SK-N-SH (cell line): ENCODE measurements at regions not wholly inside any gene's neighbourhood (a gene's known extent, or its start where the extent isn't known, plus 50 kb on each side); places are given as distances from the start of the nearest gene placed in this dataset.

Source experiments
- EP300 ChIP-seq, 2 experiments: IDR thresholded peaks; 2 replicates each; pipeline versions ENCODE4 v1.4.0 to v1.6.1; 2012; ENCODE audit warnings: borderline replicate concordance in 1 of 2, low read depth in 1 of 2, low read length in 1 of 2
- EZH2phosphoT487 ChIP-seq: fragments of 200-600 bp; sonication (generic); IDR thresholded peaks from 2 replicates; pipeline ENCODE4 v1.6.1; 2017; ENCODE audit warnings: low read depth, mixed run types, mild to moderate bottlenecking, antibody characterized with exemption, moderate library complexity, borderline replicate concordance
- GABPA ChIP-seq: IDR thresholded peaks from 2 replicates; pipeline ENCODE4 v1.4.0; 2012; ENCODE audit warnings: low read depth, mild to moderate bottlenecking
- NFIC ChIP-seq: IDR thresholded peaks from 2 replicates; pipeline ENCODE4 v1.4.0; 2012; ENCODE audit warnings: borderline replicate concordance
- RAD21 ChIP-seq: IDR thresholded peaks from 2 replicates; pipeline ENCODE4 v1.6.1; 2012; ENCODE audit warnings: mild to moderate bottlenecking, low read length
- RFX5 ChIP-seq: IDR thresholded peaks from 2 replicates; pipeline ENCODE4 v1.6.1; 2012; ENCODE audit warnings: mild to moderate bottlenecking, improper control_type of control experiment, low read length
- SIN3A ChIP-seq: IDR thresholded peaks from 2 replicates; pipeline ENCODE4 v1.6.1; 2012; ENCODE audit warnings: low read depth, mild to moderate bottlenecking, low read length, moderate library complexity, borderline replicate concordance
- TAF1 ChIP-seq: IDR thresholded peaks from 2 replicates; pipeline ENCODE4 v1.6.1; 2012; ENCODE audit warnings: low read depth, mild to moderate bottlenecking, low read length, moderate library complexity, borderline replicate concordance
- TCF12 ChIP-seq: IDR thresholded peaks from 2 replicates; pipeline ENCODE4 v1.4.0; 2012
- TF ChIP-seq, protein P1 (sequence below): fragments of 200-600 bp; sonication (generic); IDR thresholded peaks from 2 replicates; pipeline ENCODE4 v1.6.1; 2017; ENCODE audit warnings: antibody characterized with exemption, mild to moderate bottlenecking, moderate library complexity
- TF ChIP-seq, protein P2 (sequence below): fragments of 150-350 bp; IDR thresholded peaks from 2 replicates; pipeline ENCODE4 v1.6.1; 2017; ENCODE audit warnings: antibody characterized with exemption, low read length, low read depth, borderline replicate concordance
- TF ChIP-seq, protein P3 (sequence below): IDR thresholded peaks from 2 replicates; pipeline ENCODE4 v1.4.0; 2012; ENCODE audit warnings: low read depth, borderline replicate concordance
- TF ChIP-seq, protein P4 (sequence below): IDR thresholded peaks from 2 replicates; pipeline ENCODE4 v1.4.0; 2012; ENCODE audit warnings: low read depth
- TF ChIP-seq, protein P5 (sequence below): IDR thresholded peaks from 2 replicates; pipeline ENCODE4 v1.6.1; 2012; ENCODE audit warnings: mild to moderate bottlenecking, low read depth, low read length, moderate library complexity

DNA sequence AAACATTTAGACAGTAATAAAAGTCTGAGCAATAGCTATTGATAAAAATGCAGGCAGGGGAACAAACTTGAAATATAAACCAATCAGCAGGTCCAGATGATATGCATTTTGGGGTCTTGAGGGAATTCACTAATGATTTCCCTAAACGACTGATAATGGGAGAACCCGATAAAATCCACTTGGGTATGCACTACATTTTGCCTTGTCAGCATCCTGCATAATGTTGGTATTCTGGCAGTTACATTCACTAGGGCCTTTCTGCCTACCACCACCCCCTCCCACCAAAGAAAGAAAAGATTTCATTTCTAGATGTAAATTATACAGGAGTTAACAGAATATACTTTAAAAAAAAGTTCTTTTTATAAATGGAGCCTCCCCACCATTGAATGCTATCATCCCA, 63.5 kb upstream of the IL1RAPL2 start:
- TF ChIP-seq, protein P1, sequence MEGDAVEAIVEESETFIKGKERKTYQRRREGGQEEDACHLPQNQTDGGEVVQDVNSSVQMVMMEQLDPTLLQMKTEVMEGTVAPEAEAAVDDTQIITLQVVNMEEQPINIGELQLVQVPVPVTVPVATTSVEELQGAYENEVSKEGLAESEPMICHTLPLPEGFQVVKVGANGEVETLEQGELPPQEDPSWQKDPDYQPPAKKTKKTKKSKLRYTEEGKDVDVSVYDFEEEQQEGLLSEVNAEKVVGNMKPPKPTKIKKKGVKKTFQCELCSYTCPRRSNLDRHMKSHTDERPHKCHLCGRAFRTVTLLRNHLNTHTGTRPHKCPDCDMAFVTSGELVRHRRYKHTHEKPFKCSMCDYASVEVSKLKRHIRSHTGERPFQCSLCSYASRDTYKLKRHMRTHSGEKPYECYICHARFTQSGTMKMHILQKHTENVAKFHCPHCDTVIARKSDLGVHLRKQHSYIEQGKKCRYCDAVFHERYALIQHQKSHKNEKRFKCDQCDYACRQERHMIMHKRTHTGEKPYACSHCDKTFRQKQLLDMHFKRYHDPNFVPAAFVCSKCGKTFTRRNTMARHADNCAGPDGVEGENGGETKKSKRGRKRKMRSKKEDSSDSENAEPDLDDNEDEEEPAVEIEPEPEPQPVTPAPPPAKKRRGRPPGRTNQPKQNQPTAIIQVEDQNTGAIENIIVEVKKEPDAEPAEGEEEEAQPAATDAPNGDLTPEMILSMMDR: no peak
- TF ChIP-seq TCF12: no peak
- TF ChIP-seq, protein P2, sequence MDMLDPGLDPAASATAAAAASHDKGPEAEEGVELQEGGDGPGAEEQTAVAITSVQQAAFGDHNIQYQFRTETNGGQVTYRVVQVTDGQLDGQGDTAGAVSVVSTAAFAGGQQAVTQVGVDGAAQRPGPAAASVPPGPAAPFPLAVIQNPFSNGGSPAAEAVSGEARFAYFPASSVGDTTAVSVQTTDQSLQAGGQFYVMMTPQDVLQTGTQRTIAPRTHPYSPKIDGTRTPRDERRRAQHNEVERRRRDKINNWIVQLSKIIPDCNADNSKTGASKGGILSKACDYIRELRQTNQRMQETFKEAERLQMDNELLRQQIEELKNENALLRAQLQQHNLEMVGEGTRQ: no peak
- TF ChIP-seq, protein P3, sequence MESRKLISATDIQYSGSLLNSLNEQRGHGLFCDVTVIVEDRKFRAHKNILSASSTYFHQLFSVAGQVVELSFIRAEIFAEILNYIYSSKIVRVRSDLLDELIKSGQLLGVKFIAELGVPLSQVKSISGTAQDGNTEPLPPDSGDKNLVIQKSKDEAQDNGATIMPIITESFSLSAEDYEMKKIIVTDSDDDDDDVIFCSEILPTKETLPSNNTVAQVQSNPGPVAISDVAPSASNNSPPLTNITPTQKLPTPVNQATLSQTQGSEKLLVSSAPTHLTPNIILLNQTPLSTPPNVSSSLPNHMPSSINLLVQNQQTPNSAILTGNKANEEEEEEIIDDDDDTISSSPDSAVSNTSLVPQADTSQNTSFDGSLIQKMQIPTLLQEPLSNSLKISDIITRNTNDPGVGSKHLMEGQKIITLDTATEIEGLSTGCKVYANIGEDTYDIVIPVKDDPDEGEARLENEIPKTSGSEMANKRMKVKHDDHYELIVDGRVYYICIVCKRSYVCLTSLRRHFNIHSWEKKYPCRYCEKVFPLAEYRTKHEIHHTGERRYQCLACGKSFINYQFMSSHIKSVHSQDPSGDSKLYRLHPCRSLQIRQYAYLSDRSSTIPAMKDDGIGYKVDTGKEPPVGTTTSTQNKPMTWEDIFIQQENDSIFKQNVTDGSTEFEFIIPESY: no peak
- no peak for TF ChIP-seq RFX5
- TF ChIP-seq EZH2phosphoT487: no peak
- no peak for TF ChIP-seq SIN3A
- TF ChIP-seq, protein P4, sequence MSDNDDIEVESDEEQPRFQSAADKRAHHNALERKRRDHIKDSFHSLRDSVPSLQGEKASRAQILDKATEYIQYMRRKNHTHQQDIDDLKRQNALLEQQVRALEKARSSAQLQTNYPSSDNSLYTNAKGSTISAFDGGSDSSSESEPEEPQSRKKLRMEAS: no peak
- TF ChIP-seq NFIC: no peak
- no peak for TF ChIP-seq TAF1
- TF ChIP-seq RAD21: no peak
- TF ChIP-seq, protein P5, sequence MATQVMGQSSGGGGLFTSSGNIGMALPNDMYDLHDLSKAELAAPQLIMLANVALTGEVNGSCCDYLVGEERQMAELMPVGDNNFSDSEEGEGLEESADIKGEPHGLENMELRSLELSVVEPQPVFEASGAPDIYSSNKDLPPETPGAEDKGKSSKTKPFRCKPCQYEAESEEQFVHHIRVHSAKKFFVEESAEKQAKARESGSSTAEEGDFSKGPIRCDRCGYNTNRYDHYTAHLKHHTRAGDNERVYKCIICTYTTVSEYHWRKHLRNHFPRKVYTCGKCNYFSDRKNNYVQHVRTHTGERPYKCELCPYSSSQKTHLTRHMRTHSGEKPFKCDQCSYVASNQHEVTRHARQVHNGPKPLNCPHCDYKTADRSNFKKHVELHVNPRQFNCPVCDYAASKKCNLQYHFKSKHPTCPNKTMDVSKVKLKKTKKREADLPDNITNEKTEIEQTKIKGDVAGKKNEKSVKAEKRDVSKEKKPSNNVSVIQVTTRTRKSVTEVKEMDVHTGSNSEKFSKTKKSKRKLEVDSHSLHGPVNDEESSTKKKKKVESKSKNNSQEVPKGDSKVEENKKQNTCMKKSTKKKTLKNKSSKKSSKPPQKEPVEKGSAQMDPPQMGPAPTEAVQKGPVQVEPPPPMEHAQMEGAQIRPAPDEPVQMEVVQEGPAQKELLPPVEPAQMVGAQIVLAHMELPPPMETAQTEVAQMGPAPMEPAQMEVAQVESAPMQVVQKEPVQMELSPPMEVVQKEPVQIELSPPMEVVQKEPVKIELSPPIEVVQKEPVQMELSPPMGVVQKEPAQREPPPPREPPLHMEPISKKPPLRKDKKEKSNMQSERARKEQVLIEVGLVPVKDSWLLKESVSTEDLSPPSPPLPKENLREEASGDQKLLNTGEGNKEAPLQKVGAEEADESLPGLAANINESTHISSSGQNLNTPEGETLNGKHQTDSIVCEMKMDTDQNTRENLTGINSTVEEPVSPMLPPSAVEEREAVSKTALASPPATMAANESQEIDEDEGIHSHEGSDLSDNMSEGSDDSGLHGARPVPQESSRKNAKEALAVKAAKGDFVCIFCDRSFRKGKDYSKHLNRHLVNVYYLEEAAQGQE: no peak
- TF ChIP-seq EP300 (IDR thresholded peaks at IDR 0.05; ENCODE audit: borderline replicate concordance in 1 of 2, low read depth in 1 of 2, low read length in 1 of 2): no peak
- no peak for TF ChIP-seq GABPA
